ENCODE measurements at regions not wholly inside any gene's neighbourhood (a gene's known extent, or its start where the extent isn't known, plus 50 kb on each side); places are given as distances from the start of the nearest gene placed in this dataset.

DNA sequence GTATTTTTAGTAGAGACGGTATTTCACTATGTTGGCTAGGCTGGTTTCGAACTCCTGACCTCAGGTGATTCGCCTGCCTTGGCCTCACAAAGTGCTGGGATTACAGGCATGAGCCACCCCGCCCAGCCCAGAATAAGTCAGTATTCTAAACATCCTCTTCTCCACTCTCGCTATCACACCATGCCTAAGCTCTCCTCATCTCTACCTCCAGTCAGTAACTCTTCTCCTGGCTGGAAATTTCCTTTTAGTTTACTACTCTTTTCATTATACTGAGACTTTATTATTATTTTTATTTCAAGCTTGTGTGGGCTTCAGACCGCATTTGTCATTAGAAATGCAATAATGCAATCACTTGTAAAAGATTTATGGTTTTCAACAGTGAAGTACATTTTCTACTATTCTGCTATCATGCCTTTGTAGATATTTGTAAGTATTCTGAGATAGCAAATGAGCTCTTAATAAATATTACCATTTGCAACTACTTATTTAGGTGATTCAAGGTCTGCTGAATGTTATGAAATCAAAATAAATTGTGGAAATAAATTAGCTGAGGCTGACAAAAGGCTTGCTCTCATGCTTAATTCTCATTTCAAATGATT lies 617.3 kb upstream of the GOT2 start:
- TF ChIP-seq CTCF (IDR thresholded peaks at IDR 0.05) = no peak
- TF ChIP-seq POLR2A (IDR thresholded peaks at IDR 0.05) = no peak
